ENCODE measurements at regions not wholly inside any gene's neighbourhood (a gene's known extent, or its start where the extent isn't known, plus 50 kb on each side); places are given as distances from the start of the nearest gene placed in this dataset.

DNA sequence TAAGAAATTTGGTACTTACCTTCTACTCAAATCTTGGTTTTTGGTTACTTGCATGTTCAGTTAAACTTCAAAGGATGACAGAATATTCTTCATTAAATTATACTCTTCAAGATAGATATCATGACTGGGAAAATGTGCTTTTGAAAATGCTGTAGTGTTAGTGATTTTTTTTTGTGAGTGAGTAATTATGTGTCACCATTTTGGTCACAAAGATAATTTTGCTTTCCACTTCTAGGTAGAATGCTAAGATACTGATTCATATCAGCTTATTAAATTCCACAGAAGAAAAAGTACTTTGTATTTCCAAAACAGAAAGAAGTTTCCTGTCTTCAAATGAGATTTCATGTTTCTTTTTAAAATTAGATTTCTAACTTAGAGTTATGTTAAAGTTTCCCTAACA is 61.2 kb downstream of the ATXN7L3B start:
- no peaks in the 10 kb centered on the region for H4K20me1 ChIP-seq (ENCODE audit: control insufficient read depth, insufficient read depth)
- no peak overlapping the region for H3K9ac ChIP-seq (ENCODE audit: control insufficient read depth, insufficient read depth, low read length)
- in situ Hi-C loops (cut with MboI) = no loop called here
- no peak overlapping the region for H2AFZ ChIP-seq (ENCODE audit: control insufficient read depth, low read depth, low read length)
- POLR2A ChIA-PET = no interaction called here
- no peak for FAIRE-seq
- H3K36me3 ChIP-seq (ENCODE audit: control insufficient read depth in 2 of 2, insufficient read depth in 2 of 2, low read length in 1 of 2) = no peaks in the 10 kb centered on the region
- SMC1A ChIA-PET (ENCODE audit: uncharacterized antibody, unreplicated experiment) = no interaction called here
- no peaks in the 10 kb centered on the region for H3K79me2 ChIP-seq (ENCODE audit: control insufficient read depth, insufficient read depth, low read length)
- TF ChIP-seq, protein P1, sequence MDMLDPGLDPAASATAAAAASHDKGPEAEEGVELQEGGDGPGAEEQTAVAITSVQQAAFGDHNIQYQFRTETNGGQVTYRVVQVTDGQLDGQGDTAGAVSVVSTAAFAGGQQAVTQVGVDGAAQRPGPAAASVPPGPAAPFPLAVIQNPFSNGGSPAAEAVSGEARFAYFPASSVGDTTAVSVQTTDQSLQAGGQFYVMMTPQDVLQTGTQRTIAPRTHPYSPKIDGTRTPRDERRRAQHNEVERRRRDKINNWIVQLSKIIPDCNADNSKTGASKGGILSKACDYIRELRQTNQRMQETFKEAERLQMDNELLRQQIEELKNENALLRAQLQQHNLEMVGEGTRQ (IDR thresholded peaks at IDR 0.05; ENCODE audit: borderline replicate concordance, low read depth, low read length) = no peak
- TF ChIP-seq TCF12 (IDR thresholded peaks at IDR 0.05; ENCODE audit: low read depth, low read length) (no peak), SREBF2 (IDR thresholded peaks at IDR 0.05; ENCODE audit: low read length) (no peak), CEBPB (IDR thresholded peaks at IDR 0.05; ENCODE audit: borderline replicate concordance in 1 of 2, low read depth in 2 of 2, low read length in 2 of 2) (no peak), WRNIP1 (IDR thresholded peaks at IDR 0.05; ENCODE audit: borderline replicate concordance, low read depth, low read length) (no peak), MTA2 (IDR thresholded peaks at IDR 0.05; ENCODE audit: low read depth) (no peak), POLR2AphosphoS2 (IDR thresholded peaks at IDR 0.05; ENCODE audit: low read depth, low read length) (no peak), CBX3 (IDR thresholded peaks at IDR 0.05; ENCODE audit: borderline replicate concordance, low read depth) (no peak), TCF3 (IDR thresholded peaks at IDR 0.05; ENCODE audit: borderline replicate concordance, insufficient read depth, low read depth, low read length) (no peak), SMAD5 (IDR thresholded peaks at IDR 0.05; ENCODE audit: low read depth) (no peak), HDGF (IDR thresholded peaks at IDR 0.05) (no peak), POLR2A (IDR thresholded peaks at IDR 0.05; ENCODE audit: low read depth, low read length) (no peak), MYC (IDR thresholded peaks at IDR 0.05; ENCODE audit: insufficient read depth, insufficient read length, insufficient replicate concordance, low read length, severe bottlenecking) (no peak), IRF4 (IDR thresholded peaks at IDR 0.05; ENCODE audit: low read depth, low read length) (no peak), YBX1 (IDR thresholded peaks at IDR 0.05) (no peak)
- TF ChIP-seq, protein P2, sequence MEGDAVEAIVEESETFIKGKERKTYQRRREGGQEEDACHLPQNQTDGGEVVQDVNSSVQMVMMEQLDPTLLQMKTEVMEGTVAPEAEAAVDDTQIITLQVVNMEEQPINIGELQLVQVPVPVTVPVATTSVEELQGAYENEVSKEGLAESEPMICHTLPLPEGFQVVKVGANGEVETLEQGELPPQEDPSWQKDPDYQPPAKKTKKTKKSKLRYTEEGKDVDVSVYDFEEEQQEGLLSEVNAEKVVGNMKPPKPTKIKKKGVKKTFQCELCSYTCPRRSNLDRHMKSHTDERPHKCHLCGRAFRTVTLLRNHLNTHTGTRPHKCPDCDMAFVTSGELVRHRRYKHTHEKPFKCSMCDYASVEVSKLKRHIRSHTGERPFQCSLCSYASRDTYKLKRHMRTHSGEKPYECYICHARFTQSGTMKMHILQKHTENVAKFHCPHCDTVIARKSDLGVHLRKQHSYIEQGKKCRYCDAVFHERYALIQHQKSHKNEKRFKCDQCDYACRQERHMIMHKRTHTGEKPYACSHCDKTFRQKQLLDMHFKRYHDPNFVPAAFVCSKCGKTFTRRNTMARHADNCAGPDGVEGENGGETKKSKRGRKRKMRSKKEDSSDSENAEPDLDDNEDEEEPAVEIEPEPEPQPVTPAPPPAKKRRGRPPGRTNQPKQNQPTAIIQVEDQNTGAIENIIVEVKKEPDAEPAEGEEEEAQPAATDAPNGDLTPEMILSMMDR (IDR thresholded peaks at IDR 0.05 in 2 of 3, conservative IDR thresholded peaks at IDR 0.05 in 1 of 3; ENCODE audit: control insufficient read depth in 2 of 3, extremely low read depth in 1 of 3, insufficient read depth in 1 of 3, low read depth in 3 of 3, low read length in 3 of 3) = no peak
- TF ChIP-seq, protein P3, sequence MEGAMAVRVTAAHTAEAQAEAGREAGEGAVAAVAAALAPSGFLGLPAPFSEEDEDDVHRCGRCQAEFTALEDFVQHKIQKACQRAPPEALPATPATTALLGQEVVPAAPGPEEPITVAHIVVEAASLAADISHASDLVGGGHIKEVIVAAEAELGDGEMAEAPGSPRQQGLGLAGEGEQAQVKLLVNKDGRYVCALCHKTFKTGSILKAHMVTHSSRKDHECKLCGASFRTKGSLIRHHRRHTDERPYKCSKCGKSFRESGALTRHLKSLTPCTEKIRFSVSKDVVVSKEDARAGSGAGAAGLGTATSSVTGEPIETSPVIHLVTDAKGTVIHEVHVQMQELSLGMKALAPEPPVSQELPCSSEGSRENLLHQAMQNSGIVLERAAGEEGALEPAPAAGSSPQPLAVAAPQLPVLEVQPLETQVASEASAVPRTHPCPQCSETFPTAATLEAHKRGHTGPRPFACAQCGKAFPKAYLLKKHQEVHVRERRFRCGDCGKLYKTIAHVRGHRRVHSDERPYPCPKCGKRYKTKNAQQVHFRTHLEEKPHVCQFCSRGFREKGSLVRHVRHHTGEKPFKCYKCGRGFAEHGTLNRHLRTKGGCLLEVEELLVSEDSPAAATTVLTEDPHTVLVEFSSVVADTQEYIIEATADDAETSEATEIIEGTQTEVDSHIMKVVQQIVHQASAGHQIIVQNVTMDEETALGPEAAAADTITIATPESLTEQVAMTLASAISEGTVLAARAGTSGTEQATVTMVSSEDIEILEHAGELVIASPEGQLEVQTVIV (IDR thresholded peaks at IDR 0.05; ENCODE audit: borderline replicate concordance, partially characterized antibody) = no peak
- BruUV-seq (replicated peaks) = no TSS peak
- H3K27ac ChIP-seq (ENCODE audit: control insufficient read depth, insufficient read depth) = no peak overlapping the region
- no peaks in the 10 kb centered on the region for H3K4me1 ChIP-seq (ENCODE audit: control insufficient read depth, insufficient read depth, low read length)
- no peaks in the 10 kb centered on the region for H3K9me3 ChIP-seq (replicated peaks; ENCODE audit: control insufficient read depth, insufficient read depth, low read length)
- no peaks in the 10 kb centered on the region for H3K27me3 ChIP-seq (replicated peaks in 1 of 2; ENCODE audit: control insufficient read depth in 2 of 2, insufficient read depth in 2 of 2, low read length in 1 of 2)
- H3K4me3 ChIP-seq = no peak overlapping the region
- DNase-seq (ENCODE audit: low read depth, low spot score) = no peak
- CTCF ChIA-PET = no interaction called here
- intact Hi-C loops (cut with micrococcal nuclease; ENCODE audit: unreplicated experiment) = no loop called here
- RAD21 ChIA-PET (ENCODE audit: unreplicated experiment) = no interaction called here
- no peak overlapping the region for H3K4me2 ChIP-seq (ENCODE audit: control insufficient read depth, insufficient read depth)
- ATAC-seq = no peak
